GM18505 (cell line): ENCODE measurements at regions not wholly inside any gene's neighbourhood (a gene's known extent, or its start where the extent isn't known, plus 50 kb on each side); places are given as distances from the start of the nearest gene placed in this dataset.

ENCODE experiments used
- ATAC-seq: cut with Tn5 transposase; IDR thresholded peaks from one replicate; pipeline ENCODE4 v1.9.1; 2021; ENCODE audit not compliant: unreplicated experiment
- POLR2A ChIP-seq: IDR thresholded peaks from 4 replicates; pipeline ENCODE4 v1.6.1; 2011; ENCODE audit warnings: borderline replicate concordance; ENCODE audit not compliant: insufficient read depth, insufficient read length; ENCODE audit errors: extremely low read depth

DNA sequence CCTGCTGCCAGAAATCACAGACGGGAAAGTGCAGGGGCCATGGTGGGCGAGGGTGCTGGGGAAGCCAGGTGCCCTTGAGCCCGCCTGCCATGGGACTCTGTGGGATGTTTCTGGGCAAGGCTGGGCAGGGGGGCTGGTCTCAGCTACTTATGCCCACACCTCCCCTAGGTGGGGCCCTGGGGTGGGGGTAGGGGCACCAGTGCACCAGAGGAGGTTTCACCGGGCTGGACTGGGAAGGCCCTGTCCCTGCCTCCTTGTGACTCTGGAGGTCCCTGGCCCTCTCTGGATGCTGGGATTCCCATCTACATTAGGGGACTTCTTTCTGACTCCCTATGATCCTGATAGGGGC, 75.2 kb upstream of the WNT11 start:
- no peak for ATAC-seq
- no peak for TF ChIP-seq POLR2A

- no peak for TF ChIP-seq POLR2A
Observed at GRCh38 chr11:76280882-76281557, 74.7 kb upstream of the WNT11 start.

DNA sequence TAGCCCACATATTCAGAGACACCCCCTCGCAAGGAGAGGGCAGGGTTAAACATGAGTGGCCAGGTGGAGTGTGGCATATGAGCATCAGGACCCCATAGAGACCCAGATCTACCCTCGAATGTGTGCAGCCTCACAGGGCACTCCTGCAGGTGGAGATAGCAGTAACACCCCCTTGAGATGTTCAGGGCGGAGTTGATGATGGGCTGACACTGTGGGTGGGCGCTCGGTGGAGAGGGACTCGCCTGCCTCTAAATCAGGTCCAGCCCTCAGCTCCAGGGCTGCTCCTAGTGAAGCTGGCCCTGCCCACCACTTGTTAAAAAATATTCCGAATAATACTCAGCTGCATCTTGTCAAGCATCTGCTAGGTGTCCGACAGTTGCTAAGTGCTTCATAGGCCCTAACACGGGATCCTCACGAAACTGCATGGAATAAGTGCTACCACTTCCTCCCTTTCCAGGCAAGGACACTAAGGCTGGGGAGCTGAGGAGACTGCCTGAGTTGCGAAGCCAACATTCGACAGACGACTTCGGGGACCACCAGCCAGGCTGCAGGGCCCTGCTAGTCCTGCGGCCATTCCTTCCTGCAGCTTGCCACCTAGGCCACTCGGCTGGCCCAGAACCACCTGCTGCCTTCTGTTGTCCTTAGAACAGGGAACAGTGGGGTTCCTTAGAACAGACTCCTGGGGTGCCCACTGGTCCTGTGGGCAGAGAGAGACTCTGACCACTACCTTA, 74.0 kb upstream of the WNT11 start:
- no peak for ATAC-seq

More at GRCh38 chr11:76280882-76281557, 74.7 kb upstream of the WNT11 start:
- no peak for ATAC-seq

DNA sequence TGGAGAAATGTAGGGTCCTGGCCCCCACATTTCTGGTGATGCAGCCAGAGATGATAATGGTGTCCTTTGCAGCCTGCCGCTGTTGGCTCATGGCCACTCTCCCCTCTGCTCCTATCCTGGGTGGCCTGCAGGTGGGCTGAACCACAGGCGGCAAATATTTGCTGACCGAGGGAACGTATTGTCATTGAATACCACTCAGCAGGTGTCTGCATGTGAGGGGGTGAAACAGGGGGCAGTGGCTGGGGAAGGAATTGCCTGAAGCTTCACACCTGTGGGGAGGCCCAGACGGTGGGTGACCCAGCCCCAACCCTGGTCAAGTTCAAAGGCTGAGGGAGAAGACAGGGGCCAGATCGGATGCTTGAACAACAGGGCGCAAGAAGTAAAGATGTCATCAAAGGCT, 73.3 kb upstream of the WNT11 start:
- ATAC-seq: no peak
- no peak for TF ChIP-seq POLR2A

More for the DNA sequence above, 74.0 kb upstream of the WNT11 start:
- TF ChIP-seq POLR2A: no peak

GRCh38 chr11:76279038-76279437, 72.7 kb upstream of the WNT11 start:
- ATAC-seq: no peak
- TF ChIP-seq POLR2A: no peak

DNA sequence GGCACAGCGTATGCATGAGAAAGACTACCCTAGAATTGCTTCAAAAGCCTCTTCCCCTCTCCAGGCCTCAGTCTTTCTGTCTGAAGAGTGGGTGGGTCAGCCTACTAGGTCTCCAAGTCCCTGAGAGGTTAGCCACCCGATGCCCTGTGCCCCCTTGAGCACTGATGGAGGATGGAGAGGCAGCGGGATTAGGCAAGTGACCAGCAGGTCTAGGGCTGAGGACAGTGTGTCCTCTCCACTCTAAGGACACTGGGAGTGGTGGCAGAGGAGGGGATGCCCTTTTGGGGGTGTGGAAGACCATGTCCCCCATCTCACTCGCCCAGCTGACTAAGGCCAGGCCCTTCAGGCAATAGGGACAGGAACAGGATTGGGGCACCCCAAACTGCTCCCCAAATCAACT, 72.2 kb upstream of the WNT11 start:
- ATAC-seq: no peak

DNA sequence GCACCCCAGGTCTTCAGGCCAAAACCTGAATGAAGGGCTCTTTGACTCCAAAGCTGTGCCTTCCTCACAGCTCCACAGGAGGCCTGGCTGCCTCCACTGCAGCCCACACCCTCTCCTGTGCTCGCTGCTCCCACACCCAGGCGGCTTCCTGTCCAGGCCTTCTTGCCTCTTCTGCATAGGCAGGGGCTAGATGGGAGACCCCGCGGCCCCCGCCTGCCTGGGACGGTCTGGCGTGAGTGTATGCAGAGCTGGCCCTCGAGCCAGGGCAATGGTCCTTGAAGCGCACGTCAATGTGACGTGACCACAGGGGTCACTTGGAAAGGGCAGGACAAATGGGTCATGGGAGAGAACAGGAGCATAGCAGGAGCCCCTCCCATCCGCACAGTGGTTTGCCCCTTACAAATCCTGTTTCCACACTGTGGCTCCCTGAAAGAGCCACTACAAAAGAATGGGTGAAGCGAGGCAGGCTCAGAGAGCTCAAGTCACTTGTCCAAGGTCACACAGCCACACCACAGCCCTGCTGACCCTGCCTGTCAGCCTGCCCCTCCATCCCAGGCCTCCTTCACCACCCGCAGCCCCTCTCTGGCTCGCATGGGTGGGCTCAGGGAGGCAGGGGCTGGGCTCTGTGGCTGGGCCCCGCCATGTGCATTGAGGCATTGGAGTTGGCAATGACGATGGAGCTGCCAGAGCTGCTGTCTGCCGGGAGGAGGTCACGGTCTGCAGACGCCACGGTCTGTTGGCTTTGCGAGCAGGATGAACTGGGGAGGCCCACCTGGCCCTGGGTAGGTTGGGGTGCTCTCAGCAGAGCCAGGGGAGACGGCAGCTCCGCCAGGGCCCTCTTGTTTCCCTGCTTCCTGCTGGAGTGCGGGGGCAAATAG, 71.2 kb upstream of the WNT11 start:
- TF ChIP-seq POLR2A: no peak
- no peak for ATAC-seq

More for the DNA sequence above, 72.2 kb upstream of the WNT11 start:
- TF ChIP-seq POLR2A: no peak

GRCh38 chr11:76276781-76277155, 70.5 kb upstream of the WNT11 start:
- ATAC-seq: no peak
- no peak for TF ChIP-seq POLR2A

DNA sequence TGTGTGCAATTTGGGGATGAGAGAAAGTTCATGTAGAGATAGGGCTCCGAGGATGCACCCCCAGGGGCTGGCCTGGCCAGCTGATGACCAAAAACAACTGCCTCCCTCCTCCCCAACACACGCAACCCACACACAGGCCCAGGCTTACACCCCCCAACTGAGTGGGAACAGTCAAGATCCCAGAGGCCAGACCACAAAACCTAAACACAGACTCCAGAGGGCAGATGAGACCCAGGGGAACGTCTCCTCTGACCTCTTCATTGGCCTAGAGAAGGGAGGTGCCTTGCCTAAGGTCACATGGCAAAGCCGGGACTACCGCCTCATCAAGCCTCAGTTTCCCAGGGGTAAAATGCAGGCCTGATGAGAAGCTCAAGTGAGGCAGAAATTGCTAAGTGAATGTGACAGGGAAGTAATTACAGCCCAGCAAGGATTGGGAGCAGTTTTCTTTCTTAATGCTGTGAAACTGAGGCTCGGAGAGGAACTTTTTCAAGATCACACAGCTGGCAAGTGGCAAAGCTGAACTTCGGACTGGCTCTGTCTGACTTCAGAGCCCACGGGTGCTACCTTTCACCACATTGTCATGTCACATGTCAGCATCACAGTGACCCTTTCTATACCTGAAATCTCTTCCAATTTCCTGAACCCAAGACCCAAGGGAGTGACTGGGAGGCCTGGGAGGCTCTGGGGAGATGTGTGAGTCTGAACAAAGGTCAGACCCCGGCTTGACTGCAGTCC, 69.9 kb upstream of the WNT11 start:
- no peak for TF ChIP-seq POLR2A
- ATAC-seq: no peak

DNA sequence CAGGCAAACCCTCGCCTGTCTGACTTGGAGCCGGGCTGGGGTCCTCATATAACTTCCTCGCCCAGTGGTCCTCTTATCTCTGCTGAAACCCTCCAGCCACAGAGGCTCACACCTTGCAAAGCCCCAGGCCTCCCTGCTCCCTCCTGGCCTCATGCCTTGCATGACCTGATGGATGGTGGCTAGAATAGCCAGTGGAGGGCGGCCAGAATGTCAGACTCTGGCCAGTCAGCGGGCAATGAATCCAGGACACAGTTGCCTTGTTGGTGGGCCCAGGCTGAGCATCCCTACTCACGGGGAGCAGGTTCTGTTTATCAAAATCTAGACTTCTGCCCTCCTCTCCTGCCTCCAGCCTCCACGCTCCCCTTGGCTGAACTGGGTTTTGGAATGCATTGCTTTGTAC, 69.1 kb upstream of the WNT11 start:
- no peak for ATAC-seq
- TF ChIP-seq POLR2A: no peak

GRCh38 chr11:76271068-76271467, 64.8 kb upstream of the WNT11 start:
- TF ChIP-seq POLR2A: no peak
- no peak for ATAC-seq

DNA sequence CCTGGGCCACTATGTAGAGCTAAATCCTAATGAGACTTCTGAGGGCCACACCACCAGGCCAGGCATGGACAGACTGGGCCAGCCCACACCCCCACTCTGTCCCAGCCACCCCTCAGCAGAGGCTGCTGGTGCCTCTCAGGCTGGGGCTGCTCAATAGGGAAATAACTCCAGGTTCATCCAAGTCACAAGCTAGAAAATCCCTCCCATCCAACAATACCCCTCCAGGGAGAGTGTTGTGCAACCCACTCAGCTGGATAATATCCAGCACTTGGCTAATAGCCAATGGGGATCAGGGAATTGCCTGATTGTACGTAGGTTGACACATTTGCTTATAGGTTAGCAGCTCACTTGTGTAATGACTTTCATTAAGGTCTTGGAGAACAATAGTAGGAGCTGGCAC, 64.1 kb upstream of the WNT11 start:
- no peak for ATAC-seq
- TF ChIP-seq POLR2A: no peak
